ENCODE measurements at regions not wholly inside any gene's neighbourhood (a gene's known extent, or its start where the extent isn't known, plus 50 kb on each side); places are given as distances from the start of the nearest gene placed in this dataset.

- TF ChIP-seq REST (IDR thresholded peaks at IDR 0.05; ENCODE audit: unreplicated experiment) = no peak
- TF ChIP-seq CTCF (conservative IDR thresholded peaks at IDR 0.05; ENCODE audit: low read depth in 2 of 2) = no peak
- TF ChIP-seq EZH2 (IDR thresholded peaks at IDR 0.05; ENCODE audit: low read depth, unreplicated experiment) = no peak
- TF ChIP-seq POLR2AphosphoS5 (IDR thresholded peaks at IDR 0.05; ENCODE audit: low read depth) = no peak
- TF ChIP-seq CREB1 (CRISPR knock-in tag; IDR thresholded peaks at IDR 0.05; ENCODE audit: low read depth) = no peak
- no peak for TF ChIP-seq EZH2phosphoT487 (IDR thresholded peaks at IDR 0.05; ENCODE audit: unreplicated experiment)
- no peak for TF ChIP-seq JUNB (IDR thresholded peaks at IDR 0.05; ENCODE audit: unreplicated experiment)
- no peak for TF ChIP-seq ZNF331 (CRISPR knock-in tag; IDR thresholded peaks at IDR 0.05; ENCODE audit: low read depth)
- no peak for TF ChIP-seq STAT1 (IDR thresholded peaks at IDR 0.05; ENCODE audit: unreplicated experiment)
Observed at GRCh38 chr22:48957987-48958321, 869.7 kb downstream of the BRD1 start.

All from GM23338 (cell line).